Stimulated activated CD8-positive, alpha-beta memory T cell treated with anti-CD3 and anti-CD28 coated beads, Interleukin-7, amount 100 ng/mL, for 24 hours (primary cell): ENCODE measurements at regions not wholly inside any gene's neighbourhood (a gene's known extent, or its start where the extent isn't known, plus 50 kb on each side); places are given as distances from the start of the nearest gene placed in this dataset.

ENCODE experiments used
- DNase-seq: peaks from one replicate; pipeline ENCODE4 v3.0.0-alpha.2; 2020; ENCODE audit warnings: low read depth

- DNase-seq: no peak
Observed at GRCh38 chr12:108037960-108038359, 91.1 kb upstream of the WSCD2 start.

GRCh38 chr12:108039794-108040193 is 89.3 kb upstream of the WSCD2 start:
- no peak for DNase-seq

GRCh38 chr12:108040947-108041346 is 88.1 kb upstream of the WSCD2 start:
- DNase-seq: no peak

DNA sequence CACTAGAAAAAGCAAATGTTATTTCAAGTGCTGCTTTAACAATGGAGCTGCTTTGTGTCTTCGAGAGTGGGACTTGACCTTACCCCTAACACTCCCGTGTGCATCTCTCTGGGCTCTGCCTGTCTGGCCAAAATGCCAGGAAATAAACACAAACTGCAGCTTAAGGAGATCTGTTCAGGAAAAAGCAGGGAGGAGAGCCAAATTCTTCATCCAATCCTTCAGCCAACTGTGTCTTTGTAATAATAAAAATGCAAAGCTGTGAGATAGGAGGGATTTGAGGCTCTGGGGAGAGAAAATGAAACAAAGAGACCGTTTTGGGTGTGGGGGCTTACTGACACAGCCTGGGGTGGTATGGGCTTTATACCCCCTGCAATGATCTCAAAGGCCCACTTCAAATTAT is 85.8 kb upstream of the WSCD2 start:
- DNase-seq: no peak

- no peak for DNase-seq
Observed at GRCh38 chr12:108043750-108044533, 85.1 kb upstream of the WSCD2 start.

- DNase-seq: no peak
Observed at GRCh38 chr12:108046135-108046534, 83.0 kb upstream of the WSCD2 start.

GRCh38 chr12:108046650-108047049 is 82.4 kb upstream of the WSCD2 start:
- no peak for DNase-seq

- DNase-seq: no peak
Observed at GRCh38 chr12:108047071-108047550, 82.0 kb upstream of the WSCD2 start.

DNA sequence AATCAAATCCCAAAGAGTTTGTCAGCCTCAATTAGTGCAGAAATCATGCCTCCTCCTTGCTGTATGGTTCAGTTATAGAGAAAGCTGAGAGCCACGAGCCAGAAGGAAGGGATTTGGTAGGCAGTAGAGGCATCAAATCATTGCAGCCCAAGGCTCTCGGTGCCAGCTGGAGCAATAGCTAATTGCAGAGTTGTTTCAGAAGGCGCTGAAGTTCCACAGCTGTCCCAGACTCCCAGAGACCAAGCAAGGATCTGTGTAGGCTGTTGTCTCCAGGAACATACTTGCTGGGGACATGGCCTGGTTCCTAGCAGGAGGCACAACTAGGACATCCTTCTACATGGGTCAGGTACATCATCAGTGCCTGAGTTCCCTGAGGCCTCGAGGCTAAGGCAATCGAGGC is 80.4 kb upstream of the WSCD2 start:
- DNase-seq: no peak

DNA sequence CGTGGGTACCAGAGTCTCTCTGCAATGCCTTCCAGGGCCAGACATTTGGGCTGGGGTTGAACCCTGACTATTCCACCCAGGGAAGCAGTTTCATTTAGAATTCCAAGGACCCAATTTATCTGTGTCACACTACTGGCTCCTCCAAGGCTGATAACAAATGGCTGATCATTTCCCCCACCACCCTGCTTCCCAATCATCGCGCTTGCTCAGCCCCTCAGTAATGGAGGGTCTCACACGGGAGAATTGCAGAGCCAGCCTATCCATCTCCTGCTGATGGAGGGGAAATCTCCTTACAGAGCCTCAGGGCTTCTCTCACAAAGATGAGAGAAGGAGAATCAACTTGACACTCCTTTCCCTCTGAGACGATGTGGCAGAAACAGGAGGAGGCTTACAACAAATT is 78.4 kb upstream of the WSCD2 start:
- DNase-seq: no peak

- no peak for DNase-seq
Observed at GRCh38 chr12:108052260-108052659, 76.8 kb upstream of the WSCD2 start.

- no peak for DNase-seq
Observed at GRCh38 chr12:108053512-108053911, 75.6 kb upstream of the WSCD2 start.

DNA sequence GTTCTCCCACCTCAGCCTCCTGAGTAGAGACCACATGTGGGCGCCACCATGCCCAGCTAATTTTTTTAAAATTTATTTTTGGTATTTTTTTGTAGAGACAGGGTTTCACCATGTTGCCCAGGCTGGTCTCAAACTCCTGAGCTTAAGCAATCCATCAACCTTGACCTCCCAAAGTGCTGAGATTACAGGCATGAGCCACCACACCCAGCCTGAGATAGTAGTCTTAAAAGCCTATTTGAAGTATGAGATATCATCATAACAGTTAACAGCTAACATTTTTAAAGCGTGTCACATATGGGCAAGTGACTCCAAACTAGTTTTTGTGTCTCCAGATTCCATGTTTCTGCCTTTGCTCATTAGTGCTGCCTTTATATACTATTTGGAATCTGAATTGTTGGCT is 74.6 kb upstream of the WSCD2 start:
- DNase-seq: no peak

- DNase-seq: no peak
Observed at GRCh38 chr12:108055141-108055540, 73.9 kb upstream of the WSCD2 start.

GRCh38 chr12:108060067-108060466 is 69.0 kb upstream of the WSCD2 start:
- no peak for DNase-seq

DNA sequence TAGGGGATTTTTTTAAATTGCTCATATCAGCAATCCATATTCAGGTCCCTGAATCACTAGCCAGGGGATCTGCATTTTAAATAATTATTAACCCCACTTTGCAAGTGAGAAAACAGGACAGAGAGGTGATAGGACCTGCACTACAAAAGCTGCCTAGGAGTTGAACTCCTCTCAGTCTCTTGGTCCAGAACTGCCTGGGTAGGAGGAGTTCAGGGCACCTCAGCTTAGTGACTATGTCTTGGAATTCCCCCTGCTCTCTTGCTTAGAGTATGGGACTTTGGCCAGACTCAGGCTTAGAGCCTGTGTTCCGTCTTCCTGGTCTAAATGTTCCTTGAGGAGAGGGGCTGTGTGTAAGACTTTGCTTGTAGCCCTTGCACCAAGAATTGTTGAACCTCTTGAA is 68.2 kb upstream of the WSCD2 start:
- no peak for DNase-seq

DNA sequence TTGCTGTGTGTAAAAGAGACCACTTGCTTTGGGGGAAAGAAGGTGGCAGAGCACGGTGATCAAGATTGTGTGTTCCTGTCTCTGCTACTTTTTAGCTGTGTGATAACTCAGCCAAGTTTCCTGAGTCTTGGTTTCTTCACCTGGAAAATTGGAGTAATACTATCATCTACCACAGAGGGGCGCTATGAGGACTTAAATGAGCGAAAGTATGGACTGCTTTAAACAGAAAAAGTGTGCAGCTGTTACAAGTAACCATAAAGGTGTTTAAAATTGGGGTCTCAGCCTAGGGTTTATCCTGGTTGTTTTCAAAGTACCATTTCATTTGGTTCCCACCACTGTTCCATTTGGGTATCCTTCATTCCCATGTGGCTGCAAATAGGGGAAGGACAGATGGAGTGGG is 65.9 kb upstream of the WSCD2 start:
- DNase-seq: no peak

- DNase-seq: no peak
Observed at GRCh38 chr12:108065069-108065468, 64.0 kb upstream of the WSCD2 start.

DNA sequence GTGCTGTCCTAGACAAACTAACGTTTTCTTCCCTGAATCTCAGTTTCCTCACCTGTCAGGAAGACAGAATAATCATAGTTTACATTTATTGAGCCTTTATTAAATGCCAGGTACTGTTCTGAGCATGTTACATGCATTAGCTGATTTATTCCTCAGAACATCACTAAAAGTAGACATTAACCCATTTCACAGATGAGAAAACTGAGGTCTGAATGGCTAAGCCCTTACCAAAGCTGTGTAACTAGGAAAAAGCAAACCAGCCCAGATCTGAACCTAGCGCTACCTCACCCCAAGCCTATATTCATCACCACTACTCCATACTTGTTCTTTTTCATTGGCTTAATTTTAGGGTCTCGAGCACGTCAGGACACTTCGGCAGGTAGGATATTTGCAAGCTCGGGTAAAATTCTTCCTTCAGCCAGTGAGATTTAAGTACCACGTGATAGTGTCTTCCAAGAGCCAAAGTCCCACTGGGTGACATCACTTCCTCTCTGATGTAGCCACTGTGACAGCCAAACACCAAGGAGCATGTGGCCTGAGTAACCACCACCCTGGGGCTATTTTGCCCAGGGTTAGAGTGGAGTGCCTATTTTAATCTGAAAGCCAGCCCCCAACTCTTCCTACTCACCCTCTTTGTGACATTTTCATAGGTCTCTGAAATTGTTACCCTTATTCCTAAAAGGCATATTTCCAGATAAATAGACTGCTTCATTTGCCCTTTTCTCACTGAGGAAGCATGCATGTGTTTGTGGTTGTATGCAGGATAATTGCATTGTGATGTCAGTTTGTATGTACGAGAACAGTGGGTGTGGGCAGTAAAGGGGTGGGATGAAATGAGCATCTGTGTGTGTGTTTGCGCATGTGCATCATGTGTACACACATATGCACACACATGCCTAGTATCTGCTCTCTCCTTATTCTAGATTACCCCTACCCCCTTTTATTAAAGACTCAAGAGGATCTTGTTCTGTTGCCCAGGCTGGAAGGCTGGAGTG is 62.2 kb upstream of the WSCD2 start:
- DNase-seq: no peak

GRCh38 chr12:108069651-108070165 is 59.4 kb upstream of the WSCD2 start:
- DNase-seq: no peak

- no peak for DNase-seq
Observed at GRCh38 chr12:108075561-108075960, 53.5 kb upstream of the WSCD2 start.

DNA sequence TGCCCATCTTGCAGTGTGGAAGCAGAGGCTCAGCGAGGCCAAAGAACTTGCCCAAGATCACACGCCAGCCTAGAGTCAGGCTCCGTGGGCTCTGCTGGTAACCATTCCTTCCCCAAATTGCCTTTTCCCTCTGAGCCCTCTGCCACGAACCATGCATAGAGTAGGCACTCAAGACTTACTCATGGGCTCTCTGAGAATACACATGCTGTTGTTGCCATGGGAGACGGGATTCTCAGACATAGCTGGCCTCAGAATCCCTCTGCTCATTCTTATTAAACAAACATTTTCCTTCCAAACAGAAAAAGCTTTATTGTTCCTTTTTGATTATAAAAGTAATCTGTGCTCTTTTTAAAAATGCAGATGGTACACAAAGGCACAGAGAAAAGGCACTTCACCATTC is 52.5 kb upstream of the WSCD2 start:
- no peak for DNase-seq

GRCh38 chr12:108078428-108078827 is 50.7 kb upstream of the WSCD2 start:
- no peak for DNase-seq
